Stimulated activated CD4-positive, alpha-beta T cell treated with anti-CD3 and anti-CD28 coated beads, Interleukin-15, amount 100 ng/mL, for 48 hours (primary cell): ENCODE measurements at regions not wholly inside any gene's neighbourhood (a gene's known extent, or its start where the extent isn't known, plus 50 kb on each side); places are given as distances from the start of the nearest gene placed in this dataset.

ENCODE experiments used
- DNase-seq, 2 donors: peaks; one replicate each; pipeline ENCODE4 v3.0.0-alpha.2; 2020; ENCODE audit warnings: low read depth in 2 of 2

- no peak for DNase-seq
Measured at GRCh38 chr1:81158592-81158991, 642.1 kb upstream of the ADGRL2 start.

GRCh38 chr1:81157686-81158085, 643.0 kb upstream of the ADGRL2 start:
- no peak for DNase-seq

- no peak for DNase-seq
Measured at GRCh38 chr1:81156887-81157286, 643.8 kb upstream of the ADGRL2 start.

GRCh38 chr1:81155131-81155530, 645.6 kb upstream of the ADGRL2 start:
- no peak for DNase-seq

- no peak for DNase-seq
Measured at GRCh38 chr1:81151206-81151605, 649.5 kb upstream of the ADGRL2 start.

GRCh38 chr1:81149649-81150325, 650.9 kb upstream of the ADGRL2 start:
- no peak for DNase-seq

GRCh38 chr1:81144240-81144825, 656.4 kb upstream of the ADGRL2 start:
- DNase-seq = no peak

- DNase-seq = no peak
Measured at GRCh38 chr1:81142099-81142826, 658.5 kb upstream of the ADGRL2 start.

- DNase-seq = no peak
Measured at GRCh38 chr1:81135524-81135923, 665.2 kb upstream of the ADGRL2 start.

GRCh38 chr1:81129776-81130175, 671.0 kb upstream of the ADGRL2 start:
- no peak for DNase-seq

- no peak for DNase-seq
Measured at GRCh38 chr1:81129366-81129765, 671.4 kb upstream of the ADGRL2 start.

GRCh38 chr1:81128079-81128478, 672.7 kb upstream of the ADGRL2 start:
- DNase-seq = no peak

- DNase-seq = no peak
Measured at GRCh38 chr1:81126989-81127581, 673.6 kb upstream of the ADGRL2 start.

- DNase-seq = no peak
Measured at GRCh38 chr1:81125672-81126071, 675.1 kb upstream of the ADGRL2 start.

- DNase-seq = no peak
Measured at GRCh38 chr1:81121306-81121705, 679.4 kb upstream of the ADGRL2 start.

- DNase-seq = no peak
Measured at GRCh38 chr1:81119319-81119718, 681.4 kb upstream of the ADGRL2 start.

- DNase-seq = no peak
Measured at GRCh38 chr1:81118550-81118949, 682.2 kb upstream of the ADGRL2 start.

GRCh38 chr1:81115422-81115821, 685.3 kb upstream of the ADGRL2 start:
- DNase-seq = no peak

- no peak for DNase-seq
Measured at GRCh38 chr1:81114191-81114590, 686.5 kb upstream of the ADGRL2 start.

GRCh38 chr1:81113688-81114087, 687.0 kb upstream of the ADGRL2 start:
- no peak for DNase-seq

- DNase-seq = no peak
Measured at GRCh38 chr1:81111818-81112217, 688.9 kb upstream of the ADGRL2 start.

GRCh38 chr1:81109038-81109437, 691.7 kb upstream of the ADGRL2 start:
- DNase-seq = no peak

GRCh38 chr1:81097860-81098259, 702.9 kb upstream of the ADGRL2 start:
- no peak for DNase-seq
